NOMO-1 treated with dmso at 0.1 percent for 144 hours (cell line): ENCODE measurements at regions not wholly inside any gene's neighbourhood (a gene's known extent, or its start where the extent isn't known, plus 50 kb on each side); places are given as distances from the start of the nearest gene placed in this dataset.

Experiments used
- DNase-seq: peaks from one replicate; lab custom pipeline; 2025; ENCODE audit not compliant: unreplicated experiment; lab: John Stamatoyannopoulos, UW

DNA sequence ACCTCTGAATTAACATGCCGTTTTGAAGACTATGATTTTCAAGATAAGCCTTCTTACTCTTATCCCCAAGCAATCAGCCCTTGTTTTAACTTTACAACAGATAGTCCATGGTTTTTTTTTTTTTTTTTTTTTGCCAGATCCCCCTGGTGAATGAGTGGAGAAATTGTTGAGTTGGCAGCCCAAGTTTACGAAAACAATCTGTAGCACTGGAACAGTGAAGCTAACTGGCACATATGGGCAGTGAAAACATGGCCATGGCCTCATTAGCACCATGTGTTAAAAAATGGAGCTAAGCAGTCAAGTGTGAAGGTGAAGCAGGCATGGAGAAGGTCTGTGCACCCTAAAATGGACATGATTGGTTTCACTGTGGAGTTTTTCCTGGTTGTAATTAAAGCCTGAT, 812.1 kb upstream of the MIR17HG start:
- no peak for DNase-seq

DNA sequence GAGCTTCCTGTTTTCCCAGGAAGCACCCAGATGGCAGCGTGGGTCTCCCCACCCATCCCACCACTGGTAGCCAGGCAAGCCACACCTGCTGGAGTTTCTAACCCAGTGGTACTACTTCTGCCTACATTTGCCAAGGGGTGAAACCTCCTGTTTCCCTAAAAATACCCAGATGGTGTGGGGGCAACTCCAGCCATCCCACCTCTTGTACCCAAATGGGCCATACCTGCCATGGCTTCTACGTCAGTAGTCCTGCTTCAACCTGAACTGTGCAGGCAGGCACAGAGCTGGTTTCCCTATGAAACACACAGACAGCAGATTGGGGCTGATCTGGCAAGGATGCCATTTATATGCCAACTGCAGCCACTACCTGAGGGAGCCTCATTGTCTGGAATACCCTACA, 809.4 kb upstream of the MIR17HG start:
- DNase-seq = no peak

DNA sequence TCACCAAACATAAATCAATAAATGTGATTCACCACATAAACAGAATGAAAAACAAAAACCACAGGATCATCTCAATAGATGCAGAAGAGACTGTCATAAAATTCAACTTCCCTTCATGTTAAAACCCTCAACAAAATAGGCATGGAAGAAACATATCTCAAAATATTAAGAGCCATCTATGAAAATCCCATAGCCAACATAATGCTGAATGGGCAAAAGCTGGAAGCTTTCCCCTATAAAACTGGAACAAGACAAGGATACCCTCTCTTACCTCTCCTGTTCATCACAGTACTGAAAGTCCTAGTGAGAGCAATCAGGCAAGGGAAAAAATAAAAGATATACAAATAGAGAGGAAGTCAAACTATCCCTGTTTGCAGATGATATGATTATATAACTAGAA, 806.1 kb upstream of the MIR17HG start:
- DNase-seq = no peak

DNA sequence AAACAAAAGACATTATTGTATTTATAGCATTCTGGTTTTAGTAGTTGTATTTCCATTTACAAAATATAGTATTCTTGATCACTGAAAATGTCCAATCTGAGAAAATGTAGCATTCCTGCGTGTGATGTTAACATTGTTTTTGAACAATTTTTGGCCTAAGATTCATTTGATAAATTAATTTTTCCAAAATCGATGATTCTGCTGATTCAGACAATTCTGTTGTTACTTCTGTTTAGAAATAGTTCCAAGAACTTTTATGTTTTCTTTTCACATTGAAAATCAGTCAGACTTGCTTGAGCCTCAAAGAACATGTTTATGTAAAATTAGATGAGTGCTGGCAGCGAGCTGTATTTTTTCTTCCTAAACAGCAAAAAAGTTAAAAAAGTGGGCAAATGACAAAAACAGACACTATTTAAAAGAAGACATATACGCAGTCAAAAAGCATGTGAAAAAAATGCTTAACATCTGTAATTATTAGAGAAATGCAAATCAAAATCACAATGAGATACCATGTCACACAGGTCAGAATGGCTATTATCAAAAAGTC, 804.5 kb upstream of the MIR17HG start:
- DNase-seq = no peak

DNA sequence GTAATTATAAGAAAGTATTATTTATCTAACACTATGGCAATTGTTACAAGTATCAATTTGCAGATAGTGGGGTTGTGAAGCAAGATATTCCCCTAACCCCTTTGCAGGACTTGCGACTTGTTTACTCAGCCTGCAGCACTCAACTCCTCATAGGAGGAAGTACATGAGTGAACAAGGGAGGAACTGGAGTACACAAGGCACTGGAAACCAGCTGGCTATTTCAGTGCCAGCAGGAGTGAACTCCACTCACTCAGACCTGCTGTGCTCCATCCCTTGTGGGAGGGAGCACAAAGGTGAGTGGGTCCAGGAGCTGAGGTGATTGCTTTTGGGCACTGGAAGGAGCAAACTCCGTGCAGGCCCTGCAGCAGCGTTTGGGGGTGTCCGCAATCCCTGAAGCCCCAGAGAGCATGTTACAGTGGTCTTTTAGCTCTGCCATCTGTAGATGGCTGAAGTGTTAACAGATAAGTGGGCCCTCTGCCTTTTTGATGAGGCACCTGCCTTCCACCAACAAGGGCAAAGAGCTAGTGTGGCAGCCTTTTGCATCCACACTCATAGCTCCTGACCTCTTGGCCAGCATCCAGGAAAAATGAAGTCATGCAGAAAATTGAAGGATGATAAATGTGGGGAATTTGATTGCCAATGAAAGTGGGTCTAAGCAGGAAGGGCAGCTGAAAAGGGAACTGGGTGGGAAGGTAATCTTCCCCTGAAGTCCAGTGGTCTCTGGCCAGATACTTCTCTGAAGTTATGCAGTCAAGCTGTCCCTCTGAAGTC, 802.2 kb upstream of the MIR17HG start:
- DNase-seq = no peak

DNA sequence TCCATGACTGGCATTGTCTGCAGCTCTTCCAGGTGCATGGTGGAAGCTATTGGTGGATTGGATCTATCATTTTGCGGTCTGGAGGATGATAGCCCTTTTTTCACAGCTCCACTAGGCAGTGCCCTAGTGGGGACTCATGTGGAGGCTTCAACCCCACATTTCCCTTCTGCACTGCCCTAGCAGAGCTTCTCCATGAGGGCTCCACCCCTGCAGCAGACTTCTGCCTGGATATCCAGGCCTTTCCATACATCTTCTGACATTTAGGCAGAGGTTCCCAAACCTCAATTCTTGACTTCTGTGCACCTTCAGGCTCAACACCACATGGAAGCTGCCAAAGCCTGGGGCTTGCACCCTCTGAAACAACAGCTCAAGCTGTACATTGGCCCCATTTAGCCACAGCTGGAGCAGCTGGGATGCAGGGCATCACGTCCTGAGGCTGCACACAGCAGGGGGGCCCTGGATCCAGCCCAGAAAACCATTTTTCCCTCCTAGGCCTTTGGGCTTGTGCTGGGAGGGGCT, 800.2 kb upstream of the MIR17HG start:
- DNase-seq = no peak

DNA sequence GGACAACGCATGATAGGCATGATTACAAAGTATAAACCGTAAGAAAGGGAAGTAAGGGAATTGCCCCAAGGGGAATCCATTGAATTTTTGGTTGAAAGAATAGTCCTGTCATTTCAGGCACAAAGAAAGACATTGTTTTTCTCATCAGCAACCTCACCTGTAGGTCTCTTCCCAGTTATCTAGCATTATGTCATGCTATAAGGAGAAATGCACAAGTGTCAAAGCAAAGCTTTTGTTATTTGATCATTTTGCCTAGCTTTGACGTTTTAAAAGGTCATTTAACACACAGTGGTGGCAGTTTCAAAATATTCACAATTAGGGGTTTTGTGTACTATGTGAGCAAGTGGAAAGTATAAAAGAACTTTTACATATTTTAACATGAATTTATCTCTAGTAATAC, 796.2 kb upstream of the MIR17HG start:
- no peak for DNase-seq

DNA sequence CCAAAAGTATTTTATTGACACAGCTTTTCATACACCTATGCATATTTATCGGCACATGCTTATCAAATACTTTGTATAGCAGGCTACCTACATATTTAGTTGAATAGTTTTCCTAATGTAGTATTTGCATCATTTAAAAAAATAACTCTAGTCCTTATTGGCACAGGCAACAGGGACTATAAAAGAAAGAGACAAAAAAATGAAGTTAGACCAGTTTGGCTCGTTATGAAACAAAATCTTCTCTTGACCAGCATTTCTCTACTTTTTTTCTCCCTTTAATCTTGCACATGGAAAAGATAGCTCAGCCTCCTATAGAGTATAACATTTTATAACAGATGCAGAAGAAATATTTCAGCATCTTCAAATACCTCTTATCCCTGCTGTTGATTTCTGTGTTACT, 794.8 kb upstream of the MIR17HG start:
- no peak for DNase-seq

DNA sequence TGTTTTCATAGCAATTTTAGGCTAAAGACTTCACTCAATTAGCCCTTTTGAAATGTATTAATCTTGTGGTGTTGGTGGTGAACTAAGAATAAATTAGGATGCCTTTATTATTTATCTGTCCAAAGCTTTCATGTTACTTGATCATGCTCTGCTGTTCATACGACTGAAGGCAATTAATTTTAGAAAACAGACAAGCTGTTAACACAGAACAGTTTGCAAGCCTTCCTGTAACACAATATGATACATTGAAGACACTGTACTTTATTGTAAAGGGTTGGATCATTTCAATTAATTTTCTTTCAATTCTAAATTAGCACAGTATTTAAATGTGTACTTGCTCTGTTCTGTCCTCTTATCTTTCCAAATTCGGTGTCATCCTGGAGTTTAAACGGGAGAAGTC, 794.3 kb upstream of the MIR17HG start:
- no peak for DNase-seq

DNA sequence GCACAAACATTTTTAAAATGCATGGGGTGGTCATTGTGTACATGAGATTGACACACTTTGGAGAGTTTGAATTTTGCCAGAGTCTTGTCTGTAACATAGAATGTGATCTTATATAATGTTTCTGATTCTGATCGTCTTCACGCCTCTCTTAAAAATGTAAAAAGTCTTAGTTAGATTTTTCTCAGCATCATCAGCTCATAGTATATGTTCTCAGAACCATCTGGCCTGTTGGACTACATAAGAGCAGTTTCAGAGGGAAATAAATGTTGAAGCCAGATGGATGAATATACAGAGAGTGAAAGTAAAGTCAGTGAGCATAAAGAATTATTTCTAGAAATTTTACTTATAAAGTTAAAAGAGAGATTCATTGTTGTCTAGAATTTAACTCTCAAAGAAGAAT, 789.9 kb upstream of the MIR17HG start:
- DNase-seq = no peak

DNA sequence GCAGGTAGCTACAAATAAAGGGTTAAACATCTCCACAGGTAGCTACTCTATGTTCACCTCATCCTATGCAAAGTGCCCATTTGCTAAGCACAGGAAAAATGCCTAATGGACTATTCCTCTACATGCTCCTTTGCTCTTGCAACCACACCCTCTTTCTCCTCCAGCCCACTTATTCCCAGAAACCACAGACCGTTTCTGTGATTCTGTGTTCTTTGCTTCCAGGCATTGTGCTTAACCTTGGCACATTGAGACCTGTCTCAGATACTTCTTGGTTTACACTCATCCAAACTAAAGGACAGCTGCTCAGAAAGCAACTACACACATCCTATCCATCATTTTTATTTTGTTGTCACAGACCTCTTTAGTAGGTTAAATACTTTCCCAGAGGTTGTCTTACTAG, 785.0 kb upstream of the MIR17HG start:
- DNase-seq = no peak

DNA sequence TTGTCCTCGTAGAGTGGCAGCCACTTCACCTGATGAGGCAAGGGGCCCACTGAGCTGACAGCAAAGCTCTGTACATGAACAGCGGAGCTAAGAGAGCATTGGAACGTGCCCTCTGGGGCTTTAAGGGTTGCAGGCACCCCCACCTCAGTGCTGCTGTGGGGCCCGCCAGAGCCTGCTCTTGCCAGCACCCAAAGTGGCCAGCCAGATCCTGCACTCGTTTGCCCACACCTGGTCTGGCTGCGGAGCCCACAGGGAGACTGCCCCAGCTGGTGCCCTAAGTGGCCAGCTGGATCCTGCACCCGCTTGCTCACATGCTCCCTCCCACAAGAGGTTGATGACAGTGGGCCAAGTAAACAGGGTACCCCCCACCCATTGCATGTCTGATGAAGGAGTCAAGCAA, 783.4 kb upstream of the MIR17HG start:
- no peak for DNase-seq

DNA sequence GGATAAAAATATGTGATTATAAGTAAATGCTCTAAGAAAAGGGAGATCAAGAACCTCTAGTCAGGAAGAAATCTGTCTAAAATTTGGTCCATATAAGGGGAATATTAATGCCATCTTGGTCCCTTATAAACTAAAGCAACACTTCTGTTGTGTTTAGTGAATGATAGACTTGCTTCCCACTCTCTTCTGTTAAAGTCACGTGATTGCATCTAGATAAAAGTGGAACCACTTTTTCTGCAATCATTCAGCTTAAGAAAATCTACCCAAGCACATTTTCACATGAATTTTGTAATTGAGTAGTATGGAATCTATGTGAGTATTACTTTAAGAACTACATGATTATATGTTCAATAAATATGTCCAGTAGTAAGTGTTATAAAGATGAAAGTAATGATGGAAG, 782.9 kb upstream of the MIR17HG start:
- no peak for DNase-seq

DNA sequence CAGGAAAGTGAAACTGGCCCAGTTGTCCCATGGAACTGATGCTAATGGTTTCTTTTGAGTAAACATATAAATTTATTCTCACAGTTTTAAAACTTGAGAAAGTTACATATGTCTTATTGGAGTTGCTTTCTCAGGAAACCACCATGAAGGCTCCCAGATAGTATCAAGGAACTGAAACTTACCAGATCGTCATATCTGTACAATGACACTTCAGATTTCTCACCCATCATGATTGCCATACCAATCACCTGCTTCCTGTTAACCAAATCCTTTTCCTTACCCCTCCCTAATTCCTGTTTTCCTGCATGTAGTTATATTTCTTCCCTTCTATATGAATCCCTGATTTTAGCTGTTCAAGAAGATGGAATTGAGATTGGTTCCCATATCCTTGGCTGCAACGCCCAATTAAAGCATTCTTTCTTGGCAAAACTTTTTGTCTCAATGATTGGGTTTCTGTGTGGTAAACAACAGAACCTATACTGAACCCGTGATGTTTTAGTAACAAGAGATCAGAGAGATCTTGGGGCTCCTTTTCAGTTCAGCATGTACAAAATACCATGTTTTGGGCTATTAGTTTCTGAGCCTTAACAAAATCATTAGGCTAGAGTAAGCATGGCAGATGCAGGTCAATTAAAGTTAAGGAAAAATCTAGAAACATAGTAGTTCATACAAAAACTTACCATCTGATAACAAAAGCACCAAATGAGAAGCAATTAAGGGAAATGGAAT, 781.3 kb upstream of the MIR17HG start:
- no peak for DNase-seq

DNA sequence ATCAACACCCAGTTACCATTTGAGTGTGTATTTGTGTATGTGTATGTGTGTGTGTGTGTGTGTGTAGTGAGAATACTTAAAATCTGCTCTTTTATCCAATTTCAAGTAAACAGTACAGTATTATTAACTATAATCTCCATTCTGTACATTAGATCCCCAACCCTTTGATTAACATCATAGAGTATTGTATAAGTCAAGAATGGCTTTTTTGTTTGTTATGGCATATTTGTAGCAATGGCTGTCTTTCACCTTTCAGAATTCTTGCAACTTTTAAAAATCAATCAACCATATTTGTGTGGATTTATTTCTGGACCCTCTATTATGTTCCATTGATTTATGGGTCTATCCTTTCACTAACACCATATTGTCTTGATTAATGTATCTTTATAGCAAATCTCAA, 779.3 kb upstream of the MIR17HG start:
- DNase-seq = no peak

DNA sequence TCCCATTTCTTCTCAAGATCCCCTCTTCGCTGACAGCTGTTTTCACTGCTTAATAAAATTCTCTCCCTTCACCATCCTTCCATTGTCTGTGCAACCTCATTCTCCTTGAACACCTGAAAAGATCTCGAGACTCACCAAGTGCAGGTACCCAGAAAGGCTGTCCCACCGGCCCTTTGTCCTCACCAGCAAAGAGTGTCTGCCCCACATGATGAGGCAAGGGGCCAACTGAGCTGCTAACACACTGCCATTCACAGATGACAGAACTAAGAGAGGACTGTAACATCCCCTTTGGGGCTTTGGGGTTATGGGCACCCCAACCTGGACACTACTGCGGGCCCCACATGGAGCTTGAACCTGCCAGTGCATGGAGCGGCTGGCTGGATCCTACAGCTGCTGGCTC, 771.4 kb upstream of the MIR17HG start:
- no peak for DNase-seq

DNA sequence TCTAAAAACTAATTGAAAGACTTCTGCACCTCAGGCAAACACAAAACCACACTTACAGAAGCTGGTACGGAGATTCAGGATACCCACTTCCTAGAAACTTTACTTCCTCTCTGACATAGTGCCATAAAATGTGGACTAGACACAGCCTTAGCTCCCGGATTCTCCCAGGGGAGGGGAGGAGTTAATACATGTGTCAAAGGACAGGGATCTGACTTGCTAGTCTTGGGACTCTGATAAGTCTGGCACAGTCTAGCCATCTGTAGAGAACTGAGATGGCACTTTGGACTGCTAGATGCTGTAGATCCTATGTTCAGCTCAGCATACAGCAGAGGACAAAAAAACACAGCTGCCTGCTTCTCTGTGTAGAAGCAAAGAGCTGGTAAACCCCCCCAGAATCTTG, 769.8 kb upstream of the MIR17HG start:
- DNase-seq = no peak

DNA sequence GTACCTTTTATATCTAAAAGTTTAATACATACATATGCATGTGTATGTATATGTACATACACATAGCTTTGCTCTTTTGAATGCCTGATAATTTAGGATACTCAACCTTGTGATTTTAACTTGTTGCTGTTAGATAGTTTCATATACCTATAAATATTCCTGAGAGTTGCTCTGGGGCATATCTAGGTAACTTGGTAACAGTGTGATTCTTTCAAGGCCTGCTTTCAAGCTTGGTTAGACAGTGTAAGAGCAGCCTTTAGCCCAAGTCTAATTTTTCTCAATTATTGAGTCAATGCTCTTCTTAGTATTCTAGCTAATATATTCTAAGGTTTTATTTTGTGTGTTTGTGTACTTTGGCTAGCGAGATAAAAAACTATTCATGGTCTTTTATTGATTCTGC, 762.1 kb upstream of the MIR17HG start:
- no peak for DNase-seq

DNA sequence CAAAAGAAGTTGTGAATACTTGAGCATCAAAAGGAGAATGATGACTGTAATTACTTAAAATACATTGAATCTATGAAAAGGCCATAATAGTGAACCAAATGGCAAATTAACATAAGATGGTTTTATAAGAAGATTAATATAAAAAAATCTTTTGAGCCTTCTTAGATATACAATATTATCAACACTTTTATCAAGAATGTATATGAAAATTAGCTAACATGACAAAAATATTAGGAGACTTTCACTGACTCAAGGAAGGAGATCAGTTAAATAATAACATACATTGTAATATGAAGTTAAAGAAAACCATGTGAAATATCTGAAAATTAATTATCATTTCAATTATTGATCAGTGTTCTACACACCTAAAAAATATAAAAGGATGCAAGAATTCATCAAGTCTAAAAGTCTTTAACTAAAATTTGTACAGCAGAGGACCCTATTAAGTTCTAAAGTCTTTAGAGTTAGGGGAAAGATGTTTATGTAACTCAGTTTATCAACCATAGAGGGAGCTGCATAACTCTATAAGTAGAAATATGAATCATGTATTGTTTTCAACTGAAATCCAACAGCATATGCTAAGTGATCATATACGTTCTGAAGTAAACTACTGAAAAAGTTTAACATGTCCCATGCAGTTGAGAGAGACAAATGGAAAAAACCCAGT, 756.1 kb upstream of the MIR17HG start:
- no peak for DNase-seq

DNA sequence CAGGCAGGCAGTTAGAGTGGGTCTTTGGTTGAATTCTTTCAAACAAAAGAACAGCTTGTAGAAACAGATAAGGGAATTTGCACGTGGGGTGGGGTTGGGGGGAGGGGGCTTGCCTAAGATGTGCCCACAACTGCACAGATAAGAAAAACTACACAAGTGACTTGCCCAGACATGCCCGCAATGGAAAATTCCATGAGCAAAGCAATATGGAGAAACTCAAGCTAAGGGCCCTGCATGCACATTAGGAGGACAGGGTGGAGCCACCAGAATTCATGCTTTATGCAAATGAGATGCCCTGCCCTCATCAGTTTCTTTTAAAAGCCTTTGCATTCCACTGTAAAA, 755.6 kb upstream of the MIR17HG start:
- DNase-seq = no peak

DNA sequence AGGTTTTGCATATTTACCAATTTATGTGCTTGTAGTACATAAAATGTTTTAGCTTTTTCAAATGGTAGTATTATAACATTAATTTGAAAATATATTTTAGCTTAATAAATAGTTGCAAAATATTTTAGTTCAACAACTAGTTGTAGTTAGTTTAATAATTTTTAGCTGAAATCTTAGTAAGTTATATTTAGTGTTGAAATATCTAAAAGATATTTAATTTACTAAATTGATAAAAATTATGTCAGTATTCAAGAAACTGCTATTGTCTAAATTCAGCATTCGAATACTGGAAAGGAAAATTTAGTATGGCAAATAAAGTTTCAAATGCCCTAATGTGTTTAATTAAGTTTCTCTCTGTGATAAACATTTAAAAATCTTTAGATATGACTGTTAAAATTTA, 754.5 kb upstream of the MIR17HG start:
- DNase-seq = no peak

DNA sequence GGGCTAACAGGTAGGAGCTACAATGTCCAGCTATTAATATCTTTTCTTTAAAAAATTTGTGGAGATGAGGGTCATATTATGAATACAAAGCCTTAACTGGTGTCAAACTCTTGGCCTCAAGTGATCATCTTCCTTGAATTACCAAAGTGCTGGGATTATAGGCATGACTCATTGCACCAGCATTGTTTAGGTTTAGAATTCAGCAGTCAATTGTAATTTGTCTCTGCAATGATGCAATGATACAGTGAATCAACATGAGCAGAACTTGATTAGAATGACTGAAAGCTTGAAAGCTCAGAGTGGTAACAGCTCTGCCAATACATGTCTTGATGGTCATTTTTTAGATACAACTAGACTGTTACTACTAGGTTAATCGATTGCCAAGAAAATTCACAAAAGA, 752.8 kb upstream of the MIR17HG start:
- DNase-seq = no peak
